HG03378 (cell line): ENCODE measurements at regions not wholly inside any gene's neighbourhood (a gene's known extent, or its start where the extent isn't known, plus 50 kb on each side); places are given as distances from the start of the nearest gene placed in this dataset.
"Not testable (repeated sequence)": the region's sequence is repeated elsewhere in the genome, so short reads cannot be mapped to it uniquely, and the experiment has no call there.

Source experiments
- ATAC-seq: cut with Tn5 transposase; IDR thresholded peaks from one replicate; pipeline ENCODE4 v1.9.1; 2021; ENCODE audit warnings: mild to moderate bottlenecking, moderate library complexity; ENCODE audit not compliant: unreplicated experiment

GRCh38 chr2:35962585-35963146, 392.9 kb upstream of the CRIM1 start:
- ATAC-seq = no peak

GRCh38 chr2:35960596-35960995, 395.0 kb upstream of the CRIM1 start:
- no peak for ATAC-seq

GRCh38 chr2:35957053-35957452, 398.5 kb upstream of the CRIM1 start:
- not testable (repeated sequence) for ATAC-seq

- ATAC-seq = no peak
These were observed 409.1 kb upstream of the CRIM1 start for GRCh38 chr2:35946478-35946877.

- ATAC-seq = no peak
These were observed 416.7 kb upstream of the CRIM1 start for GRCh38 chr2:35938838-35939237.

GRCh38 chr2:35933031-35933430, 422.5 kb upstream of the CRIM1 start:
- ATAC-seq = no peak

- no peak for ATAC-seq
These were observed 423.2 kb upstream of the CRIM1 start for GRCh38 chr2:35932276-35932963.

GRCh38 chr2:35931626-35932025, 424.0 kb upstream of the CRIM1 start:
- ATAC-seq = no peak

- no peak for ATAC-seq
These were observed 424.5 kb upstream of the CRIM1 start for GRCh38 chr2:35931115-35931514.

- ATAC-seq = no peak
These were observed 426.0 kb upstream of the CRIM1 start for GRCh38 chr2:35929551-35929950.

GRCh38 chr2:35920061-35920460, 435.5 kb upstream of the CRIM1 start:
- ATAC-seq = no peak

- no peak for ATAC-seq
These were observed 440.3 kb upstream of the CRIM1 start for GRCh38 chr2:35915261-35915660.

GRCh38 chr2:35891936-35892335, 463.6 kb upstream of the CRIM1 start:
- no peak for ATAC-seq

GRCh38 chr2:35891528-35891927, 464.1 kb upstream of the CRIM1 start:
- ATAC-seq = no peak

GRCh38 chr2:35887146-35887545, 468.4 kb upstream of the CRIM1 start:
- ATAC-seq = no peak

GRCh38 chr2:35873921-35874320, 481.7 kb upstream of the CRIM1 start:
- ATAC-seq = no peak

GRCh38 chr2:35871672-35872071, 483.9 kb upstream of the CRIM1 start:
- ATAC-seq = no peak

- no peak for ATAC-seq
These were observed 484.9 kb upstream of the CRIM1 start for GRCh38 chr2:35870713-35871112.

- ATAC-seq = no peak
These were observed 491.4 kb upstream of the CRIM1 start for GRCh38 chr2:35864141-35864540.

- ATAC-seq = no peak
These were observed 497.4 kb upstream of the CRIM1 start for GRCh38 chr2:35858216-35858615.

GRCh38 chr2:35857498-35857897, 498.1 kb upstream of the CRIM1 start:
- ATAC-seq = no peak

- no peak for ATAC-seq
These were observed 524.2 kb upstream of the CRIM1 start for GRCh38 chr2:35831385-35831784.

- ATAC-seq = no peak
These were observed 524.7 kb upstream of the CRIM1 start for GRCh38 chr2:35830833-35831232.
